ENCODE measurements at regions not wholly inside any gene's neighbourhood (a gene's known extent, or its start where the extent isn't known, plus 50 kb on each side); places are given as distances from the start of the nearest gene placed in this dataset.

- intact Hi-C loops (cut with DNase I) = no loop called here
- no peak for TF ChIP-seq CTCF (IDR thresholded peaks at IDR 0.05)
- H3K27ac ChIP-seq = no peak overlapping the region
Measured at GRCh38 chr19:28987177-28987576, 225.8 kb downstream of the UQCRFS1 start.

GRCh38 chr19:28985201-28985600 lies 227.8 kb downstream of the UQCRFS1 start:
- H3K27ac ChIP-seq = no peak overlapping the region

More at GRCh38 chr19:28987177-28987576, 225.8 kb downstream of the UQCRFS1 start:
- no peaks in the 10 kb centered on the region for H3K36me3 ChIP-seq
- no peaks in the 10 kb centered on the region for H3K4me1 ChIP-seq
- ATAC-seq (no peak), DNase-seq (no peak)
- H3K9me3 ChIP-seq = no peaks in the 10 kb centered on the region
- no peak overlapping the region for H3K4me3 ChIP-seq
- peaks cover 0 to 12% of the 10 kb centered on the region in 2 donors for H3K27me3 ChIP-seq

GRCh38 chr19:28984315-28984714 lies 228.6 kb downstream of the UQCRFS1 start:
- Histone ChIP-seq H3K9me3 (no peaks in the 10 kb centered on the region), H3K27ac (no peak overlapping the region), H3K27me3 (peaks cover 0 to 21% of the 10 kb centered on the region in 2 donors), H3K36me3 (no peaks in the 10 kb centered on the region), H3K4me3 (no peak overlapping the region), H3K4me1 (no peaks in the 10 kb centered on the region)
- DNase-seq (no peak), ATAC-seq (no peak)
- no peak for TF ChIP-seq CTCF (IDR thresholded peaks at IDR 0.05)
- intact Hi-C loops (cut with DNase I) = no loop called here

More at GRCh38 chr19:28985201-28985600, 227.8 kb downstream of the UQCRFS1 start:
- Histone ChIP-seq H3K4me1 (no peaks in the 10 kb centered on the region), H3K36me3 (no peaks in the 10 kb centered on the region), H3K9me3 (no peaks in the 10 kb centered on the region), H3K4me3 (no peak overlapping the region), H3K27me3 (peaks cover 0 to 21% of the 10 kb centered on the region in 2 donors)
- TF ChIP-seq CTCF (IDR thresholded peaks at IDR 0.05) = no peak
- no peak for DNase-seq
- intact Hi-C loops (cut with DNase I) = no loop called here
- no peak for ATAC-seq

GRCh38 chr19:28983430-28983829 lies 229.5 kb downstream of the UQCRFS1 start:
- intact Hi-C loops (cut with DNase I) = no loop called here
- DNase-seq (no peak), ATAC-seq (no peak)
- H3K4me1 ChIP-seq = no peaks in the 10 kb centered on the region
- H3K9me3 ChIP-seq = no peaks in the 10 kb centered on the region
- no peak overlapping the region for H3K4me3 ChIP-seq
- no peak for TF ChIP-seq CTCF (IDR thresholded peaks at IDR 0.05)
- H3K27me3 ChIP-seq = peaks cover 0 to 21% of the 10 kb centered on the region in 2 donors
- no peaks in the 10 kb centered on the region for H3K36me3 ChIP-seq
- no peak overlapping the region for H3K27ac ChIP-seq

- intact Hi-C loops (cut with DNase I) = no loop called here
- Histone ChIP-seq H3K36me3 (no peaks in the 10 kb centered on the region), H3K9me3 (no peaks in the 10 kb centered on the region), H3K27ac (no peak overlapping the region), H3K4me1 (no peaks in the 10 kb centered on the region), H3K27me3 (peaks cover 0 to 21% of the 10 kb centered on the region in 2 donors), H3K4me3 (no peak overlapping the region)
- DNase-seq = no peak
- ATAC-seq = no peak
- no peak for TF ChIP-seq CTCF (IDR thresholded peaks at IDR 0.05)
Measured at GRCh38 chr19:28981994-28982393, 231.0 kb downstream of the UQCRFS1 start.

Measured in left lung (tissue), 4 donors.